ENCODE measurements at regions not wholly inside any gene's neighbourhood (a gene's known extent, or its start where the extent isn't known, plus 50 kb on each side); places are given as distances from the start of the nearest gene placed in this dataset.

DNA sequence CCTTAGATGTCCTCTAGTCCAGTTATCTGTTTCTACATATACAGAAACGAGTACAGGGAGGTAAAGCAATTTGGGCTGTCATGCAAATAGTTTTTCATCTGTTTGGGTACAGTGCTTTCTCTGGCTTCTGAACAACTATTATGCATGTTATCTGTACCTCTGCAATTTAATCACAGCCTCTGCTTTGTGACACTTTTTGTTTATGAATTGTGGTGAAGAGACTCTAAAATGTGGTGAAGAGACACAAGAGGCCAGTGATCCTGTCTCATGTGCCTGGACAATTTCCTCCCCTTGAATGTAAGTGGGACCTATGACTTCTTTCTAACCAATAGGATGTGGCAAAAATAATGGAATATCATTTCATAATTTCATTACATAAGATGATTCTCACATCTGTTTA is 130.3 kb upstream of the ARHGAP42 start:
- Histone ChIP-seq H3K4me1 (replicated peaks) (no peaks in the 10 kb centered on the region), H3K27ac (no peak overlapping the region), H3K9me3 (no peaks in the 10 kb centered on the region), H3K36me3 (no peaks in the 10 kb centered on the region), H3K4me3 (no peak overlapping the region), H3K27me3 (replicated peaks; ENCODE audit: insufficient read depth) (no peaks in the 10 kb centered on the region)
- TF ChIP-seq POLR2A (IDR thresholded peaks at IDR 0.05) (no peak), POLR2AphosphoS5 (IDR thresholded peaks at IDR 0.05) (no peak)
- TF ChIP-seq, protein P1, sequence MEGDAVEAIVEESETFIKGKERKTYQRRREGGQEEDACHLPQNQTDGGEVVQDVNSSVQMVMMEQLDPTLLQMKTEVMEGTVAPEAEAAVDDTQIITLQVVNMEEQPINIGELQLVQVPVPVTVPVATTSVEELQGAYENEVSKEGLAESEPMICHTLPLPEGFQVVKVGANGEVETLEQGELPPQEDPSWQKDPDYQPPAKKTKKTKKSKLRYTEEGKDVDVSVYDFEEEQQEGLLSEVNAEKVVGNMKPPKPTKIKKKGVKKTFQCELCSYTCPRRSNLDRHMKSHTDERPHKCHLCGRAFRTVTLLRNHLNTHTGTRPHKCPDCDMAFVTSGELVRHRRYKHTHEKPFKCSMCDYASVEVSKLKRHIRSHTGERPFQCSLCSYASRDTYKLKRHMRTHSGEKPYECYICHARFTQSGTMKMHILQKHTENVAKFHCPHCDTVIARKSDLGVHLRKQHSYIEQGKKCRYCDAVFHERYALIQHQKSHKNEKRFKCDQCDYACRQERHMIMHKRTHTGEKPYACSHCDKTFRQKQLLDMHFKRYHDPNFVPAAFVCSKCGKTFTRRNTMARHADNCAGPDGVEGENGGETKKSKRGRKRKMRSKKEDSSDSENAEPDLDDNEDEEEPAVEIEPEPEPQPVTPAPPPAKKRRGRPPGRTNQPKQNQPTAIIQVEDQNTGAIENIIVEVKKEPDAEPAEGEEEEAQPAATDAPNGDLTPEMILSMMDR (IDR thresholded peaks at IDR 0.05) = no peak
- DNase-seq (ENCODE audit: low spot score) = no peak
- intact Hi-C loops (cut with DNase I) = no loop called here
- 51% methylated on average over 1 of the region's 1 CpG for WGBS

GRCh38 chr11:100557830-100558611 is 129.1 kb upstream of the ARHGAP42 start:
- WGBS = 53% methylated on average over 8 of the region's 8 CpGs
- no peaks in the 10 kb centered on the region for H3K36me3 ChIP-seq
- no peaks in the 10 kb centered on the region for H3K9me3 ChIP-seq
- no peaks in the 10 kb centered on the region for H3K27me3 ChIP-seq (replicated peaks; ENCODE audit: insufficient read depth)
- TF ChIP-seq, protein P1 (IDR thresholded peaks at IDR 0.05) = no peak
- TF ChIP-seq POLR2AphosphoS5 (IDR thresholded peaks at IDR 0.05) (no peak), POLR2A (IDR thresholded peaks at IDR 0.05) (no peak)
- DNase-seq (ENCODE audit: low spot score) = no peak
- intact Hi-C loops (cut with DNase I) = no loop called here
- H3K4me3 ChIP-seq = no peak overlapping the region
- no peak overlapping the region for H3K27ac ChIP-seq
- H3K4me1 ChIP-seq (replicated peaks) = no peaks in the 10 kb centered on the region

DNA sequence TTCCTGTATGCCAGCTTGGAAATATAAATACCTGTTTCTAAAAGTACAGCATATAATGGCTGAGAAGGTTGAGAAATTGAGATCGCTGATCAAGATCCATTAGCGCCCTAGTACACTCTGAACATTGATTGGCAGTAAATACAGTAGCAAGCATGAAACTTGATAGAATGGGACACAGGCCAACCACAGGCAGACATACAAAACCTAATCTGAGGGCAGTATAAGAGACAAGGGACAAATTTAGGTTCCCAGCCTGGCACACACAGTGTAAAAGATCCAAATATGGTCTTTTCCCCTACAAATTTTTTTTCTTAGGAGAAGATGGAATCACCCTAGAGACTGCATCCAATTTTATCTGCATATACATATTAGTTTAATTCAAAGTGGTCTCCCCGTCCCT is 126.5 kb upstream of the ARHGAP42 start:
- intact Hi-C loops (cut with DNase I) = no loop called here
- 86% methylated on average over 3 of the region's 3 CpGs for WGBS
- no peak overlapping the region for H3K27ac ChIP-seq

DNA sequence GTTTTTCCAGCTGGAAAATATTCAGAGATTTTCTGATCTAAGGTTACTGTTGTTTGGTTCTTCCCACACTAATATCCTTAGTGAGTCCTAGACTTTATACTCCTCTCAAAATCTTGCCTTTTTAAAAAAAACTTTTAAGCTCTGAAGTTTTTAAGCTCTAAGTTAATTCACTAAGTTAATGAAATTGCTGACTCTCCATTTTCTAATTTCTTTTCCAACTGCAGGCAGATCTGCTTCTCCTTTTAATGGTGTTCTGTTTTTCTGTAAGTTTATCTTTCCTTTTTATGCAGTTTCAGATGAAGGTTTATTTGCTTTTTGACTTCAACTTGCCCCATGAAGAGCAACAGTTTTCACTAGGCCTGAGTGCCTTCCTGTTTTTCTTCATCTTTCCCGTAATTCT is 125.8 kb upstream of the ARHGAP42 start:
- TF ChIP-seq, protein P1 (IDR thresholded peaks at IDR 0.05) = no peak
- TF ChIP-seq POLR2A (IDR thresholded peaks at IDR 0.05) (no peak), POLR2AphosphoS5 (IDR thresholded peaks at IDR 0.05) (no peak)
- no peak overlapping the region for H3K4me3 ChIP-seq
- no peaks in the 10 kb centered on the region for H3K36me3 ChIP-seq
- intact Hi-C loops (cut with DNase I) = no loop called here
- no peak for DNase-seq (ENCODE audit: low spot score)
- WGBS = 35% methylated on average over 1 of the region's 1 CpG
- H3K4me1 ChIP-seq (replicated peaks) = no peaks in the 10 kb centered on the region
- H3K27ac ChIP-seq = no peak overlapping the region
- H3K9me3 ChIP-seq = no peaks in the 10 kb centered on the region
- H3K27me3 ChIP-seq (replicated peaks; ENCODE audit: insufficient read depth) = no peaks in the 10 kb centered on the region

More for the DNA sequence above, 126.5 kb upstream of the ARHGAP42 start:
- H3K4me1 ChIP-seq (replicated peaks) = no peaks in the 10 kb centered on the region
- no peaks in the 10 kb centered on the region for H3K9me3 ChIP-seq
- no peak for DNase-seq (ENCODE audit: low spot score)
- H3K36me3 ChIP-seq = no peaks in the 10 kb centered on the region
- H3K4me3 ChIP-seq = no peak overlapping the region
- no peaks in the 10 kb centered on the region for H3K27me3 ChIP-seq (replicated peaks; ENCODE audit: insufficient read depth)
- TF ChIP-seq POLR2A (IDR thresholded peaks at IDR 0.05) = no peak
- TF ChIP-seq POLR2AphosphoS5 (IDR thresholded peaks at IDR 0.05) = no peak
- TF ChIP-seq, protein P1 (IDR thresholded peaks at IDR 0.05) = no peak

- Histone ChIP-seq H3K4me3 (no peak overlapping the region), H3K9me3 (no peaks in the 10 kb centered on the region), H3K27ac (no peak overlapping the region), H3K4me1 (replicated peaks) (no peaks in the 10 kb centered on the region), H3K36me3 (no peaks in the 10 kb centered on the region), H3K27me3 (replicated peaks; ENCODE audit: insufficient read depth) (no peaks in the 10 kb centered on the region)
- TF ChIP-seq POLR2A (IDR thresholded peaks at IDR 0.05) (no peak), POLR2AphosphoS5 (IDR thresholded peaks at IDR 0.05) (no peak)
- TF ChIP-seq, protein P1 (IDR thresholded peaks at IDR 0.05) = no peak
- DNase-seq (ENCODE audit: low spot score) = no peak
- intact Hi-C loops (cut with DNase I) = no loop called here
- WGBS = 16% methylated on average over 2 of the region's 2 CpGs
Observed at GRCh38 chr11:100562128-100562527, 125.0 kb upstream of the ARHGAP42 start.

All from prostate gland (tissue), 2 donors.